ENCODE measurements at regions not wholly inside any gene's neighbourhood (a gene's known extent, or its start where the extent isn't known, plus 50 kb on each side); places are given as distances from the start of the nearest gene placed in this dataset.

DNA sequence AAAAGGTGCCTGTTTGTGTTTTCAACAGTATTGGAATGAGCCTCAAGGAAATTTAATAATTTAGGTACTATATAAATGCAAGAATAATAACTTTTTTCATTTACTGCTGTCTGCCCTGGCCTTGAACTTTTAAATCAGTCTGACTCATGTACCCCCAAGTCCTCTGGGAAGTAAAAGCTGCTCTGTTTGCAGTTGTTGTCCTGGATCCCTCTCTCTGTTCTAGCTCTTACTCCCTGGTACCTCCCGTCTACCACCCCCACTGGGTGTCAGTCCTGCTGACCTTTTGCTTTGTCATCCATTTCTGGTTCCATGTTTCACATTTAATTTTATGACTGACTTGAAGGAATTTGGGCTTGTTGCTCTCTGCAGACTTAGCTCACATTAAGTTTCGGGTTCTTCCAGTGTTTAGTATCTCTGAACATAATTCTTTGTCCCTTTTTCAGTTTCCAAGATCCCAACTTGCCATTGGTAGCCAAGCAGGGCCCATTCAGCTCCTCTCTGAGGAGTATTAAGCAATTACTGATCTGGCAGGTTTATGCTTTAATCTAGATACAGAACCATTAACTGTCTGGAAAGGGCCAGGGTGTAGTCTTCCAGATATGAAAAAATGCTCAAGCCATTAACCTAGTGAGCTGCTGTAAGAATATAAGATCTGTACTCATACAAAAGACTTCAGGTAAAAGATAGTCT is 208.7 kb upstream of the FAM3C start:
- DNase-seq (ENCODE audit: low read depth), result no peak
- H3K4me3 ChIP-seq (ENCODE audit: control insufficient read depth, low read depth, low read length), result no peak overlapping the region

DNA sequence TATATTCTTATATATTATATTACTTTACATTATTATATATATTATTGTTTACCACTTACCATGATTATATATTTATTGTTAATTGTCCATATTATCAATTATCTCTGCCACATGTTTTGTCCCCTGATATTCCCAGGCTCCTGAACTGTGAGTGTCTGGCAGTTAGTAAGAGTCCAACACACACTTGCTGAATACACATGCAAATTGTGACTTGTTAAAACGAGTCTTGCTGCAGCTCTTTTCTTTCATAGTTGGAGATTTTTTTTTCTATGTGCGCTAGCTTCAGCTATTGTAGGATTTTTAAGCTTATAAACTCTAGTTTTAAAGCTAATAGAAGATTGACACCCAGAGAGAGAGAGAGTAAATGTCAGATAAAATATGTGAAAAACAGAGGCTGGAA is 207.8 kb upstream of the FAM3C start:
- TF ChIP-seq, protein P1, sequence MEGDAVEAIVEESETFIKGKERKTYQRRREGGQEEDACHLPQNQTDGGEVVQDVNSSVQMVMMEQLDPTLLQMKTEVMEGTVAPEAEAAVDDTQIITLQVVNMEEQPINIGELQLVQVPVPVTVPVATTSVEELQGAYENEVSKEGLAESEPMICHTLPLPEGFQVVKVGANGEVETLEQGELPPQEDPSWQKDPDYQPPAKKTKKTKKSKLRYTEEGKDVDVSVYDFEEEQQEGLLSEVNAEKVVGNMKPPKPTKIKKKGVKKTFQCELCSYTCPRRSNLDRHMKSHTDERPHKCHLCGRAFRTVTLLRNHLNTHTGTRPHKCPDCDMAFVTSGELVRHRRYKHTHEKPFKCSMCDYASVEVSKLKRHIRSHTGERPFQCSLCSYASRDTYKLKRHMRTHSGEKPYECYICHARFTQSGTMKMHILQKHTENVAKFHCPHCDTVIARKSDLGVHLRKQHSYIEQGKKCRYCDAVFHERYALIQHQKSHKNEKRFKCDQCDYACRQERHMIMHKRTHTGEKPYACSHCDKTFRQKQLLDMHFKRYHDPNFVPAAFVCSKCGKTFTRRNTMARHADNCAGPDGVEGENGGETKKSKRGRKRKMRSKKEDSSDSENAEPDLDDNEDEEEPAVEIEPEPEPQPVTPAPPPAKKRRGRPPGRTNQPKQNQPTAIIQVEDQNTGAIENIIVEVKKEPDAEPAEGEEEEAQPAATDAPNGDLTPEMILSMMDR (IDR thresholded peaks at IDR 0.05; ENCODE audit: control insufficient read depth, insufficient read depth, low read depth, low read length, missing control alignments), result no peak
- H3K4me3 ChIP-seq (ENCODE audit: control insufficient read depth, low read depth, low read length), result no peak overlapping the region
- no peak for DNase-seq (ENCODE audit: low read depth)

More for the DNA sequence above, 208.7 kb upstream of the FAM3C start:
- TF ChIP-seq, protein P1 (IDR thresholded peaks at IDR 0.05; ENCODE audit: control insufficient read depth, insufficient read depth, low read depth, low read length, missing control alignments), result no peak

DNA sequence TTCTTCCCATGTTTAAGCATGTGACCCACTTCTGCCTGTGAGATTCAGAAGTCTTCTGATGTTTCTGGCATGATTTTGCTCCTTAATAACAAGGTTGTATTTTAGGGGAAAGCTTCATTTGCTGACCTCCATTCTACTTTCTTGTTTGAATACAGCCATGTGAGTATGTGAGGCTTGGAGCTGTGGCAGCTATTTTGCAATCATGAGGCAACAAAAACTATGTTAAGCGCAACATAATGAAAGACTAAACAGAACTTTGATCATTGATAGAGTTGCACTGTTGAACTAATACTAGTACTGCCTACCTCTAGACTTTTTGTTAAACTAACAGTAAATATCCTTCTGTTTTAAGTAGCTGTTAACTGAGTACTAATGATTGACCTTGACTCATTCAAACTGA is 203.8 kb upstream of the FAM3C start:
- DNase-seq (ENCODE audit: low read depth), result no peak
- H3K4me3 ChIP-seq (ENCODE audit: control insufficient read depth, low read depth, low read length), result no peak overlapping the region
- TF ChIP-seq, protein P1 (IDR thresholded peaks at IDR 0.05; ENCODE audit: control insufficient read depth, insufficient read depth, low read depth, low read length, missing control alignments), result no peak

DNA sequence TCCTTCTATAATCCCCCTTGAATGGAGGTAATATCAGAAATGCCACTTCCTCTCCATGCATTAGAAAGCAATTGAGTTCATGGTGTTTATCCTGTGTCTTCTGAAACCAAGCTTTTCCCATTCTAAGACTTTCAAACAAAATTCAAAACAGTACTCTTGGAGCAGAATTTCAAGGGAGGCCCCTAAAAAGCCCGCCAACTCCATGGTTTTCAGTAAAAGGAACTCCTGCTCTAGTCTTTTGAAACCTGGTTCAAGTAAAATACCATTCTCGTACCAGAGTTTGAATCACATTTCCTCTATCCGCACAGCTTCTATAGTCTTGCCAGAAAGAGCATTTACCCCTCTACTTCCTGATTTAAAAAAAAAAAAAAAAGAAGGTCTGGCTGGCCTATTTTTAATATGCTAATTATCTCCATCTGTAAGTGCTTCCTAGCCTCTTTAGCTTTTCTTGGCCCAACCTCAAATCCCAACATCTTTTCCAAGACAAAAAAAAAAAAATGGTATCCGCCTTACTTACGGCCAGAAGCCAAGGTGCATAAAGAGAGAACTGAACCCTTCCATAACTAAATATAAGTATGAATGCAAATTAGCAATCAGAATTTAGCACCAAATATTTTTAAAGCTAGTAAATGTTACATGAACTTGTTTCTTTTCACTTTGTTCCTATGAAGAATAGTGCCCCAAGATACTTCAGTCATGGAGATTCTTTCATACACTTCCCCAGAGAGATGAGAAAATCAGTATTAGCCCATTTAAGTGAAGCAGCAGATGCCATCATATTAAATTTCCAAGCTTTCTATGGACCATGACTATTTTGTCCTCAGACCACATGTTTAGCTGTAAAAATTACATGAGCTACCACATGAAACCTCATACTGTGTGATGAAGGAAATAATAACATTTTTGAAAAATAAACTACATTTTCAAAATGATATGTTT is 199.9 kb upstream of the FAM3C start:
- TF ChIP-seq, protein P1 (IDR thresholded peaks at IDR 0.05; ENCODE audit: control insufficient read depth, insufficient read depth, low read depth, low read length, missing control alignments), result no peak

DNA sequence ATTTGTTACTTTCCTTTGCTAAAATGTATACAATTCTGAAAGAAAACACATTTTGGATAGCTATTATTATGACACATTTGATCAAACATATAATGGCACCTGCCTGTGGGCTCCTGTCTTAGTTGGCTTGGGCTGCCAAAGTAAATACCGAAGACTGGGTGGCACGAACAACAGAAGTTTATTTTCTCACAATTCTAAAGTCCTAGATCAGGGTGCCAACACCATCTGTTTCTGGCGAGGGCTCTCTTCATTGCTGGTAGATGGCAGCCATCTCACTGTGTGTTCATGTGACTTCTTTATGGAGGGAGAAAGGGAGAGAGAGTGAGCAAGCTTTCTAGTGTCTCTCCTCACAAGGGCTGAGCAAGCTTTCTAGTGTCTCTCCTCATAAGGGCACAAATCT is 195.8 kb upstream of the FAM3C start:
- no peak for DNase-seq (ENCODE audit: low read depth)
- TF ChIP-seq, protein P1 (IDR thresholded peaks at IDR 0.05; ENCODE audit: control insufficient read depth, insufficient read depth, low read depth, low read length, missing control alignments), result no peak
- H3K4me3 ChIP-seq (ENCODE audit: control insufficient read depth, low read depth, low read length), result no peak overlapping the region

More for the DNA sequence above, 199.9 kb upstream of the FAM3C start:
- H3K4me3 ChIP-seq (ENCODE audit: control insufficient read depth, low read depth, low read length), result no peak overlapping the region
- DNase-seq (ENCODE audit: low read depth), result no peak

DNA sequence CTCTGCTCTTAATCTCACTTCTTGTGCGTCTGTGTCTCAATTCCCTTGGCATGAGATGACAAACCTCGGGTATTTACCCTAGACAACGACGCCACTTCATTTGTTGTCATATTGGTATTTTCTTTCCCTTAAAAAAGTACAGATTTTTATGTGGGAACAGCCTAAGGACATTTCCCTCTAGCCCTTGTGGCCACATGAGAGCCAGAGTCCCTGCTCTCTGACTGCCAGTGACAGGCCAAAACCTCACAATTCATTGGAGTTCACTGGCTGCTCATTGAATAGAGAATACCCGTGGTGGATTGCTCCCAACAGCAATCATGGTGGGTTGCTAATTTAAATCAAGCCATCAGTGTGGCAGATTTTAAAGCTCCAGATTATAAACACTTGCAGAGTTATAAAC is 191.3 kb upstream of the FAM3C start:
- TF ChIP-seq, protein P1 (IDR thresholded peaks at IDR 0.05; ENCODE audit: control insufficient read depth, insufficient read depth, low read depth, low read length, missing control alignments), result no peak
- H3K4me3 ChIP-seq (ENCODE audit: control insufficient read depth, low read depth, low read length), result no peak overlapping the region
- no peak for DNase-seq (ENCODE audit: low read depth)

Measured in AG09309 (cell line).